GM12878 (cell line): ENCODE measurements at regions not wholly inside any gene's neighbourhood (a gene's known extent, or its start where the extent isn't known, plus 50 kb on each side); places are given as distances from the start of the nearest gene placed in this dataset.

Experiments used
- CTCF ChIP-seq, 3 experiments: IDR thresholded peaks in 2 of 3; conservative IDR thresholded peaks in 1 of 3; 2 replicates each; pipeline ENCODE4 v1.5.1; 2011; ENCODE audit warnings: low read depth in 3 of 3, low read length in 3 of 3, mild to moderate bottlenecking in 3 of 3, control low read depth in 2 of 3, moderate library complexity in 2 of 3, inconsistent platforms in 1 of 3, mixed read lengths in 1 of 3; ENCODE audit not compliant: control insufficient read depth in 2 of 3, insufficient read depth in 1 of 3; ENCODE audit errors: extremely low read depth in 1 of 3
- EP300 ChIP-seq, 2 experiments: fragments of 150-350 bp in 1 of 2; IDR thresholded peaks; 2 replicates each; pipeline ENCODE4 v1.6.1; 2011 to 2012; ENCODE audit warnings: low read depth in 2 of 2, low read length in 2 of 2, borderline replicate concordance in 1 of 2, improper control_type of control experiment in 1 of 2, inconsistent platforms in 1 of 2; ENCODE audit not compliant: control insufficient read depth in 1 of 2
- EZH2 ChIP-seq: IDR thresholded peaks from 2 replicates; pipeline ENCODE4 v1.6.1; 2012; ENCODE audit warnings: low read depth, mild to moderate bottlenecking, control low read depth, inconsistent platforms, low read length, borderline replicate concordance; ENCODE audit not compliant: control insufficient read depth
- IKZF2 ChIP-seq, 2 experiments: fragments of 450-650 bp; IDR thresholded peaks; 2 replicates each; pipeline ENCODE4 v1.6.1; 2017; ENCODE audit warnings: mild to moderate bottlenecking in 2 of 2, moderate library complexity in 2 of 2
- KLF5 ChIP-seq: fragments of 450-650 bp; IDR thresholded peaks from 2 replicates; pipeline ENCODE4 v1.6.1; 2014; ENCODE audit warnings: mild to moderate bottlenecking; ENCODE audit not compliant: partially characterized antibody
- MLLT1 ChIP-seq: fragments of 450-650 bp; IDR thresholded peaks from 2 replicates; pipeline ENCODE4 v1.6.1; 2016; ENCODE audit warnings: mild to moderate bottlenecking
- POLR2A ChIP-seq: IDR thresholded peaks from 2 replicates; pipeline ENCODE4 v1.6.1; 2011; ENCODE audit warnings: low read depth, mild to moderate bottlenecking, low read length
- POLR2AphosphoS5 ChIP-seq: IDR thresholded peaks from 2 replicates; pipeline ENCODE4 v1.6.1; 2011; ENCODE audit warnings: mild to moderate bottlenecking, low read length, inconsistent platforms
- REST ChIP-seq: IDR thresholded peaks from 2 replicates; pipeline ENCODE4 v1.6.1; 2012; ENCODE audit warnings: mild to moderate bottlenecking, low read depth, low read length
- SPI1 ChIP-seq: IDR thresholded peaks from 2 replicates; pipeline ENCODE4 v1.6.1; 2011; ENCODE audit warnings: low read depth, mild to moderate bottlenecking, low read length, moderate library complexity, borderline replicate concordance; ENCODE audit not compliant: insufficient read depth
- USF1 ChIP-seq: IDR thresholded peaks from 2 replicates; pipeline ENCODE4 v1.6.1; 2011; ENCODE audit warnings: borderline replicate concordance, low read depth, mild to moderate bottlenecking, moderate library complexity, mixed read lengths, low read length; ENCODE audit not compliant: insufficient read depth; ENCODE audit errors: extremely low read length

- no peak for TF ChIP-seq POLR2AphosphoS5
- TF ChIP-seq POLR2A, result no peak
- no peak for TF ChIP-seq CTCF (IDR thresholded peaks at IDR 0.05 in 2 of 3, conservative IDR thresholded peaks at IDR 0.05 in 1 of 3; ENCODE audit: control insufficient read depth in 2 of 3, extremely low read depth in 1 of 3, insufficient read depth in 1 of 3, low read depth in 3 of 3, low read length in 3 of 3)
- TF ChIP-seq MLLT1, result no peak
- no peak for TF ChIP-seq SPI1
- TF ChIP-seq EZH2, result no peak
- TF ChIP-seq REST, result no peak
- TF ChIP-seq KLF5, result no peak
- no peak for TF ChIP-seq EP300 (IDR thresholded peaks at IDR 0.05; ENCODE audit: borderline replicate concordance in 1 of 2, control insufficient read depth in 1 of 2, low read depth in 2 of 2, low read length in 2 of 2)
- no peak for TF ChIP-seq USF1
- no peak for TF ChIP-seq IKZF2 (IDR thresholded peaks at IDR 0.05)
Measured at GRCh38 chr3:163877805-163878204, 1200.5 kb downstream of the SI start.
